ENCODE measurements at regions not wholly inside any gene's neighbourhood (a gene's known extent, or its start where the extent isn't known, plus 50 kb on each side); places are given as distances from the start of the nearest gene placed in this dataset.
"Not testable (repeated sequence)": the region's sequence is repeated elsewhere in the genome, so short reads cannot be mapped to it uniquely, and the experiment has no call there.

DNA sequence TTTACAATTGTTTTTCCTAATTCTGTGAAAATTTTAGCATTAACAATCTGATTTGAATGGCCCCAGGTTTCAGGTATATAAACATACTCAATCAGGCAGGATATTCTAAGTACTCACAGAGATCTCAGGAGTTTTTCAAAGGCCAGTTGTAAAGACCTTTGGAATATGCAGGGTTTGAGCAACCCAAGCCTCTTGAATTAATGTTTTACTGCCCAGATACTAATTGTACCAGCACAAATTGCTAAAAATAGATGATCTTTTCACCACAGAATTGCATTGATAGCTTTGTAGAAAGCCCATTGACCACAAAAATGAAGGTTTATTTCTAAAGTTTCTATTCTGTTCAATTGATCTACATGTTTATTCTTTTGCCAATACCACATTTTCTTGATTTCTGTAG lies 186.5 kb downstream of the OSTF1 start:
- DNase-seq: no peak

- no peak for DNase-seq
These were observed 193.7 kb downstream of the OSTF1 start for GRCh38 chr9:75282047-75282446.

GRCh38 chr9:75289332-75289731 lies 201.0 kb downstream of the OSTF1 start:
- no peak for DNase-seq

DNA sequence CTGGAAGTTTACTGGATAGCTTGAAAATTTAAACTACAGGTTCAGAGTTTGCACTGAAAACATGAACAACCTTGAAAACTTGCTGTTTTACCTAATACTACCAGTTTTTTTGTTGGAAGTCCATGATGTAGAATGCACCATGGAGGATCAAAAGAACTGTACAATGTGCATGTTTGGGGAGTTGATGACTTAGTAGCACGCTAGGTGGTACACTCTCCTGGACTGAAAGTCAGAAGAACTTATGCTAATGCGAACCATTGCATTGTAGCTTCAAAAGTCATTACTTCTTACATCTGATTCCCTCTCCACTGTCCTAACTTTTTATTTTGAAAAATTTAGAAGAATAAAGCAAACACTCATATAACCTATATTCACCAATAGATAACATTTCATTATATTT lies 211.0 kb downstream of the OSTF1 start:
- no peak for DNase-seq

DNA sequence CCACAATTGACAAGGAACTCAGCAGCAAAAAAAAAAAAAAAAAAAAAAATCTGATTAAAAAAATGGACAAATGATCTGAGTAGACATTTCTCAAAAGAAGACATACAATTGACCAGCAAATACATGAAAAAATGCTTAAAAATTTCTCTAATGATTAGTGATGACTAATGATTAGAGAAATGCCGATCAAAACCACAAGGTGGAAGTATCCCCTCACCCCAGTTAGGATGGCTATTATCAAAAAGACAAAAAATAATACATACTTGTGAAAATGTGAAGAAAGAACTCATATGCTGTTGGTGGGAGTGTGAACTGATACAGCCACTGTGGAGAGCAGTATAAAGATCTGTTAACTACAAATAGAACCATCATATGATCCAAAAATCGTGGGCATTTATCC lies 245.3 kb downstream of the OSTF1 start:
- no peak for DNase-seq

DNA sequence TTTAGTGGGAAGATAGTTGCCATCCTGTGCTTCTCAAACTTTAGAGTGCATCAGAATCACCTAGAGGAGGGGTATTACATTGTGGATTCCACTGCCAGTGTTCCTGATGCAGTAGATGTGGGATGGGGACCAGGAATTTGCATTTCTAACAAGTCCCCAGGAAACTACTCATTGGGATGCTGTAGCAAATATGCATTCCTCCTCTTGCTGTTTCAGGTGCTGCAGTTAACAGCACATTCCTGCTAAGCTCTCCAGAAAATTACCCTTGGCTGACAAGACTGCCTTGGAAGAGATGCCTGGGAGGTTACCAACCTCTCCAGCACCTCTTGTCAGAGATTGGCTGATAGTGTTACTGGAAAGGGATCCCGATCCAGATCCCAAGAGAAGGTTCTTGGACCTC lies 270.5 kb downstream of the OSTF1 start:
- DNase-seq: no peak

DNA sequence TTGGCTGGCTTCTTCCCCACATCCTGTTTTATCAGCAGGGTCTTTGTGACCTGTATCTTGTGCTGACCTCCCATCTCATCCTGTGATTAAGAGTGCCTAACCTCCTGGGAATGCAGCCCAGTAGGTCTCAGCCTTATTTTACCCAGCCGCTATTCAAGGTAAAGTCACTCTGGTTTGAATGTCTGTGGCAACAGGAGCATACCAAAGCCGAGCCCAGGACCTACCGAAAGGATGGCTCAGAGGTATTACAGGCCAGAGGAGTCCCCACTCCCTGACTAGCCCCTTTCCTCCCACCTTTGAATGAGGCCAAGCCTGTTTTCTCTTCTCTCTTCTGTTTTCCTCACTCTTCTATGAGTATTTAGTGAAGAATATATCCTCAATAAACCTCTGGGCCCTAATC lies 271.3 kb downstream of the OSTF1 start:
- no peak for DNase-seq

GRCh38 chr9:75360252-75360651 lies 271.9 kb downstream of the OSTF1 start:
- no peak for DNase-seq

DNA sequence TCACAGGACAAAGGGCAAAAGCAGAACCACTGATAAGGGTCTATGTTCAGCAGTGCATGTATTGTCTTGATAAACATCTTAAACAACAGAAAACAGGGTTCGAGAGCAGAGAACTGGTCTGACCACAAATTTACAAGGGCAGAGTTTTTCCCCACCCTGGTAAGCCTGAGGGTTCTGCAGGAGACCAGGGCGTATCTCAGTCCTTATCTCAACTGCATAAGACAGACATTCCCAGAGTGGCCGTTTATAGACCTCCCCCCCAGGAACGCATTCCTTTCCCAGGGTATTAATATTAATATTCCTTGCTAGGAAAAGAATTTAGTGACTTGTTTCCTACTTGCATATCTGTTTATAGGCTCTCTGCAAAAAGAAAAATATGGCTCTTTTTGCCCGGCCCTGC lies 274.1 kb downstream of the OSTF1 start:
- DNase-seq: not testable (repeated sequence)

- no peak for DNase-seq
These were observed 276.9 kb downstream of the OSTF1 start for GRCh38 chr9:75365196-75365595.

GRCh38 chr9:75369989-75370388 lies 281.7 kb downstream of the OSTF1 start:
- DNase-seq: no peak

DNA sequence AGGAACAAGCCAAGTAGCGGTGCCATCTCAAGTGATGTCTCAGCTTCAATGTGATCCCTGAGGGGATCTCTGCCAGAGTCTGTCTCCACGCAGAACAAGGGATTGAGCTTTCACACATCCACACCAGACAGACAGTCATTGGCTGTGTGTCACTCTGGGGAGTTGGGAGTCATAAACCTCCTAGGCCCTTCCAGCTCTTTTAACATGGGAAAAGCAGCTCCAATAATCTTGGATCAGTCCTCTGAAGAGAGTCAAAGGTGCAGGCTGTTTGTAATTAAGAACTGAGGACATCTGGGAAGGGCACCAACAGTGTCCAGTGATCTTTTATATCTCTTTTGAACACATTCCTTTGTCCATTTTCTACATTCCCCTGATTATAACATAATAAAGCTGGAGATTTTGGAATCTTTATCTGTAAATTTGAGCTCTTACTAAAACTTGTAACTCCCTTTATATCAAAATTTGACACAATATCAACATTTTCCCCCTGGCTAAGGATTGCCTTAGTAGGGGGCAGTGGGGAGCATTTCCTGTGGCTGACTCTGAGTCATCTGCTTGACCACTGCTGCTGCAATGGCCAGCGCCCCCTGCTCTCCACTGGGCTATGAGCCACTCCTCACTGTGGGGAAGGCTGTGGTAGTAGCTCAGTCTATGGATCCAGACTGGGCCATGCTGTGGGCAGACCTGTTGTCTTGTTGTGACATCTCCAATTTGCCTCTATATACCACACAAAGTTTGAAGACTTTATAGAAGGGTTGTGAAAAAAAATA lies 284.4 kb downstream of the OSTF1 start:
- no peak for DNase-seq

DNA sequence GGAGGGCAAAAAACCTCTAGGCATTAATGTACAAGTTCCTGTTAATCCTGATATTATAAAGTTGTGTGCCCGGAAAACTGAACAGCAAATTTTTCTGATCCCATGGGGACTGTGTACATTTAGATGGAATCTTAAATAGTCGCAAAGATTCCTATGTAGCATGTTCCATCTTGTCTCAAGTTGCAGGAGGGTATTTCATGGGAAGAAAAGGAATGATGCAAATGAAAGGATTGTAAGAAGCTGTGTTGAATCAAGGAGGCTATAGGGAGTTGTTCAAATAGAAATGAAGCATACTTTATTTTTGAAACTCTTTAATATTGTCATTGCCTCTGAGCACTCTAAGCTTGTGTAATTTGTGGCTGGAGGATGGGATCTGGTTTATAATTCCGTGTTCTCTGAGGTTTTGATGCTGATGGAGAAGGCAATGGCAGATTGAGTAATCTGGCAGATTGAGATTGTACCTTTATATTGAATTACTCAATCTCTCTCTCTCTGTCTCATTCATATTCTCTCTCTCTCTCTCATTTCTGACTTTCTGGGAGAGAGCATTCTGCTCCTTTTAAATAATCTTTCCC lies 288.5 kb downstream of the OSTF1 start:
- no peak for DNase-seq

DNA sequence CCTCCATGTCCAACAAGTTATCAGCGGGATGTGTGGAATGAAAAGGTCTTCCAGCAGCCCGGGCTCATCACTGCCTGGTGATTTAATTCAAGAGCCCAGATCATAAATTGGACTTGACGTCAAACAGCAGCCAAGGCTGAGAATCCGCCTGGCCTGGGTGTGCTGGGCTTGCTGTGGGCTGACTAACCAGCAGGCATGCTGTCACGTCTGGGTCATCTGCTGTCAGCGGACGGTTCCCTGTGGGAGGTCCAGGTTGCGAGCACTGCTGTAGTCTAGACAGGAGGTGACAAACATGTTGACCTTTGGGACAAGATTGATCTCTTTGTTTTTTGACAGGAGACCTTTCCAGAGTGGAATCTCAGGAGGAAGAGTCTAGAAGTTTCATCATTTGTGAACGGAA lies 289.7 kb downstream of the OSTF1 start:
- no peak for DNase-seq

DNA sequence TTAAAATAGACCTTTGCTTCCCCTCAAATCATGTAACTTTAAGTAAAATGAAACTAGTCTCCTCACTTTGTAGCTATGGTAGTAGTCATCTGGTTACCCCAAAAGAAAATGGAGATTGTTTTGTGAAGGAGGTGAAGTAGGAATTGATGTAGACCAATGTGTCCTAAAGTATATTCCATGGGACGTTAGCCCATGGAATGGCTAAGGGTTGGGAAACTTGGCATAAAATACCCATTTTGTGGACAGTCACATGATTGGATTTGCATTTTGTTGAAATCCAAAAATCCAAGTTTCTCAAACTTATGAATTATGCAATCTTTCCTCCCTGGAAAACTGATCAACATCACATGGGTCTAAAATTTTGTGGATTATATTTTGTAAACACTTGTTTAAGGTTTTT lies 290.6 kb downstream of the OSTF1 start:
- no peak for DNase-seq

DNA sequence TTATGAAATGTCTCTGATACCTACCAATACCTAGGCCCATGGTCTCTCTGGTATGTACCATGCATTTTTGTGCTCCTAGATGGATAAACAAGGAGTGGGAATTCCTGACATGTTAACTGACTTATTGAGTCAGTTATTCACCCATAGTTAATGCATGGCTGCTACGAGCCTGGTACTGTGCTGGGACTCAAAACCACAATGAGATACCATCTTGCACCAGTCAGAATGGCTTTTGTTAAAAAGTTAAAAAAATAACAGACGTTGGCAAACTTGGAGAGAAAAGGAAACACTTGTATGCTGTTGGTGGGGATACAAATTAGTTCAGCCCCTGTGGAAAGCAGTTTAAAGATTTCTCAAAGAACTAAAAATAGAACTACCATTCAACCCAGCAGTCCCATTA lies 293.8 kb downstream of the OSTF1 start:
- no peak for DNase-seq

DNA sequence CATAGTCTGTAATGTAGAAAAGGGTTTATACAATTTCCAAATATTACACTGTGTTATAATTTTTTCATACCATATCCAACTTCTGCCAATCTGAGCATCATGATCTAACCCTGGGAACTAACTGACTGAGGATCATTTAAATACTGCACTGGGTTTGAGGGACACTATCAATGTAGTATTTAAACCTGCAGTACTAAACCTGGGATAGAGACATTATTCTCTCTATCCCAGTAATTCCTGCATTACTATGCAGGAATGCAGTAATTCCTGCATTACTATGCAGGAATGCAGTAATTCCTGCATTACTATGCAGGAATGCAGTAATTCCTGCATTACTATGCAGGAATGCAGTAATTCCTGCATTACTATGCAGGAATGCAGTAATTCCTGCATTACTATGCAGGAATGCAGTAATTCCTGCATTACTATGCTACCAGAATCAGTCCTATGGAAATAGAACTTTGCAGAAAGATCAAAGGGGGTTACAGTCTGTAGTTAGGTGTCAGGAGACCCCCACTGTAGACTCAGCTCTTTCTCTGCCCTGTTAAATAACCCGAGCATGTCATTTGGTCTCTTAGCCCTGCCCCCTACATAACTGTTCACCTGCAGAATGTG lies 295.2 kb downstream of the OSTF1 start:
- DNase-seq: not testable (repeated sequence)

DNA sequence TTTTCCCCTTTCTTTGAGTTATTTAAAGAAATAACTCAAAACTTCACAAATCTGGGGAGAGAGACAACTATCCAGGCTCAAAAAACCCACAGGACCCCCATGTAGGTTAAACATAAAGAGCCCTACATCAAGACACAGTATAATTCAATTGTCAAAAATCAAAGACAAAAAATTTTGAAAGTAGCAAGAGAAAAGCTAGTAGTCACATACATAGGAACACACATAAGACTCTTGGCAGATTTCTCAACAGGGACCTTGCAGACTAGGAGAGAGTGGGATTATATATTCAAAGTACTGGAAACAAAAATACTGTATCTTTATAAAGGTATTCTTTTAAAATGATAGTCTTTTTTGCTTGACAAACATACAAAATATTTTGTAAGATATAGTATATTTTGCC lies 296.9 kb downstream of the OSTF1 start:
- DNase-seq: no peak

DNA sequence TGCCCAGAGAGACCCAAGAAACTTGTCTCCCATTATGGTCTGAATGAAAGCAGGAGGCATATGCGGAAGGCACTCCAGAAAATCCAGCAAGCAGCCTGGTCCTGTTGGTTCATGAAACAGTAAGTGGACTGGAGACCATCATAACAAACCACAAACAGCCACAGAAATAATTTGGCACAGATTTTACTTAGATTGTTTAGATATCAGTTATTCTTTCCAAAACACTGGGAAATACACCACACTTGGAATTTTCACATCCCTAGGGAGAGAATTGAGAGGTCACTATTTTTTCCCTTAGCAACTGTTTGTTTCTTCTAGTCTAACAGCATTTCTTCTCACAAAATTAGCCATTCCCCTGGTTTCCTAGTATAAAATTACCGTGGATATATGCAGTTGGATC lies 300.8 kb downstream of the OSTF1 start:
- DNase-seq: no peak

GRCh38 chr9:75390951-75391350 lies 302.6 kb downstream of the OSTF1 start:
- no peak for DNase-seq

DNA sequence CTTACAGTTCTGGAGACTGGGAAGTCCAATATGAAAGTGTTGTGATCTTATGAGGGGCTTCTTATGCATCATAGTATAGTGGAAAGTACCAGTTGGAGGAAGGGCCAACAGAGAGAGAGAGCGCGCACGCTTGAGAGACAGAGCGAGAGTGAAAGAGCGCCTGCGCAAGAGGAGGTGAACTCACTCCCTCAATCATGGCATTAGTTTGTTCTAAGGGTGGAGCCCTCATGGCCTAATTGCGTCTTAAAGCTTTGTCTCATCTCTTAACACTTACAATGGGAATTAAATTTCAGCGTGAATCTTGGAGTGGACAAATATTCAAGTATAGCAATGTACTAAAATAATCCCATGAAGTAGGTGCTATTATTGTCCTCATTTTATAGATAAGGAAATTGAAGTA lies 303.2 kb downstream of the OSTF1 start:
- no peak for DNase-seq

DNA sequence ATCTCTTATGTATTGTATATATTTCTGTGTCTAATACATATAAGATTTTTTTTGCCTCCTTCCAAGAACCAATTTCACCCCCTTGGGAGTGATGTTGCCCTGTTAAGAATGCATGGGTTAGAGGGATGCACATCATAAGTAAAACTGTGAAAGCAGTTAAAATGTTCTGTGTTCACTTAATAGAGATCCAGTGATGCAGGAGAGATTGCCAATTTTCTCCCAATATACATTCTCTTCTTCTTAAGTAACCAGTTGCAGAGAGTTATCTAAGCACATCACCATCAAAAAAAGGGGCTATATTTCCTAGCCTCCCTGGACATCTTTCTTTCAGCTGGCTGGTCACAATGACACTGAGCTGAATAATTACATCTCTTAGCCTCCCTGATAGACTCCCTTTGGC lies 307.0 kb downstream of the OSTF1 start:
- no peak for DNase-seq

GRCh38 chr9:75397836-75398235 lies 309.5 kb downstream of the OSTF1 start:
- DNase-seq: no peak
